ENCODE measurements at regions not wholly inside any gene's neighbourhood (a gene's known extent, or its start where the extent isn't known, plus 50 kb on each side); places are given as distances from the start of the nearest gene placed in this dataset.

DNA sequence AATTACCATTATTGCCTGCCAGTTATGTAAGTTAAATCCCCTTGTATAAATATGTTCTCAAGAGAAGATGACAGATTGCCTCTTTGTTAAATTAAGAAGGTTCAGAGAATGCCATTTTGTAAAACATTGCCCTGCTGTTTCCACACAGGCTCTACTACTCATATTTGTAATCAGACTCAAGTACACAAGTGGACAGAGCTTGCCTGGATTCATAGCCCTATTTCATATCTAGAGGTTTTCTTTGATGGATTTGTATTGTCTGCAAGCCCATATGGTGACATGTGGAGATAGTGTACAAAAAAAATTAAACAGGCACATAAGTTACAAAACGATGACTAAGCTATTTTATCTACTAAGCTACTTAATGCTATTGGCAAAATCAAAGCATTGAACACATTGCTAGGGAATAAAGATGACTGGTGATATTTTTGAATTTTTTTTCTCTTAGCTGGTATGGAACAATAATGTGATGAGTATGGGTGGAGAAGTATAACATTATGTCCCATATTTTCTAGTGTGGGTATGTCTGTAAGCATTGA is 1286.6 kb upstream of the ALCAM start:
- POLR2A ChIA-PET: no interaction called here
- Histone ChIP-seq H3K36me3 (ENCODE audit: control insufficient read depth in 2 of 2, insufficient read depth in 2 of 2, low read length in 1 of 2) (no peaks in the 10 kb centered on the region), H3K4me3 (no peak overlapping the region), H4K20me1 (ENCODE audit: control insufficient read depth, insufficient read depth) (no peaks in the 10 kb centered on the region), H3K27ac (ENCODE audit: control insufficient read depth, insufficient read depth) (no peak overlapping the region), H3K27me3 (replicated peaks in 1 of 2; ENCODE audit: control insufficient read depth in 2 of 2, insufficient read depth in 2 of 2, low read length in 1 of 2) (no peaks in the 10 kb centered on the region), H3K9me3 (replicated peaks; ENCODE audit: control insufficient read depth, insufficient read depth, low read length) (no peaks in the 10 kb centered on the region), H3K4me1 (ENCODE audit: control insufficient read depth, insufficient read depth, low read length) (no peaks in the 10 kb centered on the region), H3K79me2 (ENCODE audit: control insufficient read depth, insufficient read depth, low read length) (no peaks in the 10 kb centered on the region), H2AFZ (ENCODE audit: control insufficient read depth, low read depth, low read length) (no peak overlapping the region), H3K4me2 (ENCODE audit: control insufficient read depth, insufficient read depth) (no peak overlapping the region), H3K9ac (ENCODE audit: control insufficient read depth, insufficient read depth, low read length) (no peak overlapping the region)
- in situ Hi-C loops (cut with MboI): no loop called here
- WGBS (ENCODE audit: insufficient coverage, insufficient replicate concordance, low lambda C conversion rate, missing lambda C conversion rate): 0% methylated on average over 1 of the region's 1 CpG
- SMC1A ChIA-PET (ENCODE audit: uncharacterized antibody, unreplicated experiment): no interaction called here
- BruUV-seq (replicated peaks): no TSS peak
- intact Hi-C loops (cut with micrococcal nuclease; ENCODE audit: unreplicated experiment): no loop called here
- RAD21 ChIA-PET (ENCODE audit: unreplicated experiment): no interaction called here
- no peak for FAIRE-seq
- CTCF ChIA-PET: interaction anchor here (1.1 to 1.6 kb wide), 2 partner anchors 22 to 85 kb away, joined by 3 to 8 read pairs; no protein-coding TSS in a partner anchor
- ATAC-seq: no peak
- no peak for DNase-seq (ENCODE audit: low read depth, low spot score)
- TF ChIP-seq KLF5 (IDR thresholded peaks at IDR 0.05; ENCODE audit: partially characterized antibody) (no peak), NRF1 (conservative IDR thresholded peaks at IDR 0.05; ENCODE audit: low read depth, low read length) (no peak), NBN (IDR thresholded peaks at IDR 0.05) (no peak), TAF1 (IDR thresholded peaks at IDR 0.05; ENCODE audit: borderline replicate concordance, low read depth, low read length) (no peak), MTA3 (IDR thresholded peaks at IDR 0.05; ENCODE audit: borderline replicate concordance, low read length) (no peak), PAX8 (IDR thresholded peaks at IDR 0.05) (no peak), MTA2 (IDR thresholded peaks at IDR 0.05; ENCODE audit: low read depth) (no peak), MXI1 (IDR thresholded peaks at IDR 0.05; ENCODE audit: low read depth, low read length) (no peak), SREBF1 (IDR thresholded peaks at IDR 0.05; ENCODE audit: low read length) (no peak), ATF2 (IDR thresholded peaks at IDR 0.05; ENCODE audit: low read length) (no peak), CREB1 (IDR thresholded peaks at IDR 0.05; ENCODE audit: low read depth) (no peak), WRNIP1 (IDR thresholded peaks at IDR 0.05; ENCODE audit: borderline replicate concordance, low read depth, low read length) (no peak)
- TF ChIP-seq, protein P1, sequence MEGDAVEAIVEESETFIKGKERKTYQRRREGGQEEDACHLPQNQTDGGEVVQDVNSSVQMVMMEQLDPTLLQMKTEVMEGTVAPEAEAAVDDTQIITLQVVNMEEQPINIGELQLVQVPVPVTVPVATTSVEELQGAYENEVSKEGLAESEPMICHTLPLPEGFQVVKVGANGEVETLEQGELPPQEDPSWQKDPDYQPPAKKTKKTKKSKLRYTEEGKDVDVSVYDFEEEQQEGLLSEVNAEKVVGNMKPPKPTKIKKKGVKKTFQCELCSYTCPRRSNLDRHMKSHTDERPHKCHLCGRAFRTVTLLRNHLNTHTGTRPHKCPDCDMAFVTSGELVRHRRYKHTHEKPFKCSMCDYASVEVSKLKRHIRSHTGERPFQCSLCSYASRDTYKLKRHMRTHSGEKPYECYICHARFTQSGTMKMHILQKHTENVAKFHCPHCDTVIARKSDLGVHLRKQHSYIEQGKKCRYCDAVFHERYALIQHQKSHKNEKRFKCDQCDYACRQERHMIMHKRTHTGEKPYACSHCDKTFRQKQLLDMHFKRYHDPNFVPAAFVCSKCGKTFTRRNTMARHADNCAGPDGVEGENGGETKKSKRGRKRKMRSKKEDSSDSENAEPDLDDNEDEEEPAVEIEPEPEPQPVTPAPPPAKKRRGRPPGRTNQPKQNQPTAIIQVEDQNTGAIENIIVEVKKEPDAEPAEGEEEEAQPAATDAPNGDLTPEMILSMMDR (IDR thresholded peaks at IDR 0.05 in 2 of 3, conservative IDR thresholded peaks at IDR 0.05 in 1 of 3; ENCODE audit: control insufficient read depth in 2 of 3, extremely low read depth in 1 of 3, insufficient read depth in 1 of 3, low read depth in 3 of 3, low read length in 3 of 3): no peak
- TF ChIP-seq, protein P2, sequence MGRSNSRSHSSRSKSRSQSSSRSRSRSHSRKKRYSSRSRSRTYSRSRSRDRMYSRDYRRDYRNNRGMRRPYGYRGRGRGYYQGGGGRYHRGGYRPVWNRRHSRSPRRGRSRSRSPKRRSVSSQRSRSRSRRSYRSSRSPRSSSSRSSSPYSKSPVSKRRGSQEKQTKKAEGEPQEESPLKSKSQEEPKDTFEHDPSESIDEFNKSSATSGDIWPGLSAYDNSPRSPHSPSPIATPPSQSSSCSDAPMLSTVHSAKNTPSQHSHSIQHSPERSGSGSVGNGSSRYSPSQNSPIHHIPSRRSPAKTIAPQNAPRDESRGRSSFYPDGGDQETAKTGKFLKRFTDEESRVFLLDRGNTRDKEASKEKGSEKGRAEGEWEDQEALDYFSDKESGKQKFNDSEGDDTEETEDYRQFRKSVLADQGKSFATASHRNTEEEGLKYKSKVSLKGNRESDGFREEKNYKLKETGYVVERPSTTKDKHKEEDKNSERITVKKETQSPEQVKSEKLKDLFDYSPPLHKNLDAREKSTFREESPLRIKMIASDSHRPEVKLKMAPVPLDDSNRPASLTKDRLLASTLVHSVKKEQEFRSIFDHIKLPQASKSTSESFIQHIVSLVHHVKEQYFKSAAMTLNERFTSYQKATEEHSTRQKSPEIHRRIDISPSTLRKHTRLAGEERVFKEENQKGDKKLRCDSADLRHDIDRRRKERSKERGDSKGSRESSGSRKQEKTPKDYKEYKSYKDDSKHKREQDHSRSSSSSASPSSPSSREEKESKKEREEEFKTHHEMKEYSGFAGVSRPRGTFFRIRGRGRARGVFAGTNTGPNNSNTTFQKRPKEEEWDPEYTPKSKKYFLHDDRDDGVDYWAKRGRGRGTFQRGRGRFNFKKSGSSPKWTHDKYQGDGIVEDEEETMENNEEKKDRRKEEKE (IDR thresholded peaks at IDR 0.05): no peak
- TF ChIP-seq, protein P3, sequence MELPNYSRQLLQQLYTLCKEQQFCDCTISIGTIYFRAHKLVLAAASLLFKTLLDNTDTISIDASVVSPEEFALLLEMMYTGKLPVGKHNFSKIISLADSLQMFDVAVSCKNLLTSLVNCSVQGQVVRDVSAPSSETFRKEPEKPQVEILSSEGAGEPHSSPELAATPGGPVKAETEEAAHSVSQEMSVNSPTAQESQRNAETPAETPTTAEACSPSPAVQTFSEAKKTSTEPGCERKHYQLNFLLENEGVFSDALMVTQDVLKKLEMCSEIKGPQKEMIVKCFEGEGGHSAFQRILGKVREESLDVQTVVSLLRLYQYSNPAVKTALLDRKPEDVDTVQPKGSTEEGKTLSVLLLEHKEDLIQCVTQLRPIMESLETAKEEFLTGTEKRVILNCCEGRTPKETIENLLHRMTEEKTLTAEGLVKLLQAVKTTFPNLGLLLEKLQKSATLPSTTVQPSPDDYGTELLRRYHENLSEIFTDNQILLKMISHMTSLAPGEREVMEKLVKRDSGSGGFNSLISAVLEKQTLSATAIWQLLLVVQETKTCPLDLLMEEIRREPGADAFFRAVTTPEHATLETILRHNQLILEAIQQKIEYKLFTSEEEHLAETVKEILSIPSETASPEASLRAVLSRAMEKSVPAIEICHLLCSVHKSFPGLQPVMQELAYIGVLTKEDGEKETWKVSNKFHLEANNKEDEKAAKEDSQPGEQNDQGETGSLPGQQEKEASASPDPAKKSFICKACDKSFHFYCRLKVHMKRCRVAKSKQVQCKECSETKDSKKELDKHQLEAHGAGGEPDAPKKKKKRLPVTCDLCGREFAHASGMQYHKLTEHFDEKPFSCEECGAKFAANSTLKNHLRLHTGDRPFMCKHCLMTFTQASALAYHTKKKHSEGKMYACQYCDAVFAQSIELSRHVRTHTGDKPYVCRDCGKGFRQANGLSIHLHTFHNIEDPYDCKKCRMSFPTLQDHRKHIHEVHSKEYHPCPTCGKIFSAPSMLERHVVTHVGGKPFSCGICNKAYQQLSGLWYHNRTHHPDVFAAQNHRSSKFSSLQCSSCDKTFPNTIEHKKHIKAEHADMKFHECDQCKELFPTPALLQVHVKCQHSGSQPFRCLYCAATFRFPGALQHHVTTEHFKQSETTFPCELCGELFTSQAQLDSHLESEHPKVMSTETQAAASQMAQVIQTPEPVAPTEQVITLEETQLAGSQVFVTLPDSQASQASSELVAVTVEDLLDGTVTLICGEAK (IDR thresholded peaks at IDR 0.05; ENCODE audit: borderline replicate concordance): no peak
